Esophagus (tissue), 2 donors: ENCODE measurements at regions not wholly inside any gene's neighbourhood (a gene's known extent, or its start where the extent isn't known, plus 50 kb on each side); places are given as distances from the start of the nearest gene placed in this dataset.
A peak's percentile ranks its signal among the peaks of the same experiment; 100 is the strongest.

Experiments used
- H3K27ac ChIP-seq, 2 donors: one replicate each; pipeline ENCODE4 v1.5.1; 2013; ENCODE audit warnings: low read depth in 2 of 2, mild to moderate bottlenecking in 2 of 2, inconsistent platforms in 1 of 2, low read length in 1 of 2, moderate library complexity in 1 of 2
- H3K27me3 ChIP-seq, 2 donors: one replicate each; pipeline ENCODE4 v1.6.1; 2013; ENCODE audit warnings: low read length in 2 of 2, control low read depth in 1 of 2, mild to moderate bottlenecking in 1 of 2; ENCODE audit not compliant: insufficient read depth in 2 of 2, control insufficient read depth in 1 of 2
- H3K36me3 ChIP-seq, 2 donors: one replicate each; pipeline ENCODE4 v1.6.1; 2013; ENCODE audit warnings: low read length in 1 of 2; ENCODE audit not compliant: control insufficient read depth in 2 of 2, insufficient read depth in 2 of 2
- H3K4me1 ChIP-seq, 2 donors: one replicate each; pipeline ENCODE4 v1.6.1; 2013; ENCODE audit warnings: low read length in 1 of 2; ENCODE audit not compliant: control insufficient read depth in 2 of 2, insufficient read depth in 2 of 2
- H3K4me3 ChIP-seq, 2 donors: one replicate each; pipeline ENCODE4 v1.5.1; 2013; ENCODE audit warnings: low read length in 2 of 2, mild to moderate bottlenecking in 2 of 2, low read depth in 1 of 2, moderate library complexity in 1 of 2
- H3K9me3 ChIP-seq, 2 donors: one replicate each; pipeline ENCODE4 v1.6.1; 2013; ENCODE audit warnings: mild to moderate bottlenecking in 2 of 2, low read depth in 1 of 2, low read length in 1 of 2, moderate library complexity in 1 of 2; ENCODE audit not compliant: control insufficient read depth in 2 of 2, insufficient read depth in 1 of 2
- WGBS, 2 donors: extraction: QIAGEN DNeasy Blood & Tissue Kit; methylation state at CpG; one replicate each; pipeline ENCODE4 v1.1.7; 2013; 5-methylcytosine and 5-hydroxymethylcytosine counted together
- donor health status: healthy with polysubstance abuse.
- donor health status: Bipolar disorder and iron deficiency.

GRCh38 chr2:236706288-236706687 is 136.7 kb downstream of the ACKR3 start:
- no peaks in the 10 kb centered on the region for H3K36me3 ChIP-seq
- WGBS, 2 donors, result 48 to 56% methylated on average over 7 of the region's 7 CpGs
- no peaks in the 10 kb centered on the region for H3K27me3 ChIP-seq
- H3K4me3 ChIP-seq, result no peak overlapping the region
- H3K4me1 ChIP-seq, result peaks cover 2 to 10% of the 10 kb centered on the region in 2 donors
- no peak overlapping the region for H3K27ac ChIP-seq
- no peaks in the 10 kb centered on the region for H3K9me3 ChIP-seq

- no peaks in the 10 kb centered on the region for H3K9me3 ChIP-seq
- peaks cover 2 to 11% of the 10 kb centered on the region in 2 donors for H3K4me1 ChIP-seq
- H3K27ac ChIP-seq, result no peak overlapping the region
- no peak overlapping the region for H3K4me3 ChIP-seq
- no peaks in the 10 kb centered on the region for H3K27me3 ChIP-seq
- no peaks in the 10 kb centered on the region for H3K36me3 ChIP-seq
Observed at GRCh38 chr2:236706803-236707202, 137.2 kb downstream of the ACKR3 start.

GRCh38 chr2:236711440-236711839 is 141.8 kb downstream of the ACKR3 start:
- Histone ChIP-seq H3K36me3 (no peaks in the 10 kb centered on the region), H3K4me1 (peaks cover 4 to 20% of the 10 kb centered on the region in 2 donors), H3K27me3 (no peaks in the 10 kb centered on the region), H3K27ac (peak overlapping the region; percentile 81 to 85), H3K9me3 (no peaks in the 10 kb centered on the region), H3K4me3 (no peak overlapping the region)
- 65 to 67% methylated on average over 2 of the region's 2 CpGs for WGBS, 2 donors

GRCh38 chr2:236712304-236712703 is 142.7 kb downstream of the ACKR3 start:
- Histone ChIP-seq H3K27ac (peak overlapping the region; percentile 79 to 81), H3K27me3 (no peaks in the 10 kb centered on the region), H3K9me3 (no peaks in the 10 kb centered on the region), H3K4me1 (peaks cover 4 to 16% of the 10 kb centered on the region in 2 donors), H3K4me3 (no peak overlapping the region), H3K36me3 (no peaks in the 10 kb centered on the region)
- 68 to 83% methylated on average over 1 of the region's 1 CpG for WGBS, 2 donors

- H3K9me3 ChIP-seq, result no peaks in the 10 kb centered on the region
- no peaks in the 10 kb centered on the region for H3K36me3 ChIP-seq
- peaks cover 4 to 16% of the 10 kb centered on the region in 2 donors for H3K4me1 ChIP-seq
- peak overlapping the region in 1 of 2 donors; percentile 40 for H3K27ac ChIP-seq
- H3K4me3 ChIP-seq, result no peak overlapping the region
- 81 to 82% methylated on average over 8 of the region's 8 CpGs for WGBS, 2 donors
- no peaks in the 10 kb centered on the region for H3K27me3 ChIP-seq
Observed at GRCh38 chr2:236712961-236713673, 143.5 kb downstream of the ACKR3 start.

- Histone ChIP-seq H3K36me3 (no peaks in the 10 kb centered on the region), H3K9me3 (no peaks in the 10 kb centered on the region), H3K27ac (no peak overlapping the region), H3K4me3 (no peak overlapping the region), H3K27me3 (no peaks in the 10 kb centered on the region), H3K4me1 (peaks cover 2 to 18% of the 10 kb centered on the region in 2 donors)
- WGBS, 2 donors, result 55 to 57% methylated on average over 5 of the region's 5 CpGs
Observed at GRCh38 chr2:236714080-236714479, 144.5 kb downstream of the ACKR3 start.

- WGBS, 2 donors, result 54 to 55% methylated on average over 10 of the region's 10 CpGs
- peak overlapping the region; percentile 42 to 88 for H3K27ac ChIP-seq
- H3K4me1 ChIP-seq, result peaks cover 2 to 18% of the 10 kb centered on the region in 2 donors
Observed at GRCh38 chr2:236715077-236715476, 145.5 kb downstream of the ACKR3 start.

DNA sequence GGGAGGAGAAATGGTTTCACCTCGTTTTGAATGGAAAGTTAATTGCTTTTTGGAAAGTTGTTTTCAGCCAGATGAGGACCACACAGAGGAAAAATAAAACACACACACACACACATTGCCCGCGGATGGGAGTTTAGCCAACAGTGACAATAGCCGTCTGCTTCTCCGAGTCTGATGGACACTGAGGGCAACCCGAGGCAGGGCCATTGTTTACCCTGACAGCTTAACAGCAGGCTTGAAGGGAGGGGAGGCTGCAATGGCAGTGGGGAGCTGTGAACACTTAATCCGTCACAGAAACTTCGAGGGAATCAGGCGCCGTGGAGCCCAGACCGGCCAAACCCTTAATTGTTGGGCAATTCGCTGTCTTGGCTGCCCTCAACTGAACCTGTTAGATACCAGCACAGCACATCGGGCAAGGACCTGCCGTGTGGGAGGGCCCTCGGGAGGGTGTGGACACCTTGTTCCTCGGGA is 145.9 kb downstream of the ACKR3 start:
- H3K27ac ChIP-seq, result peak overlapping the region; percentile 42 to 88
- peaks cover 2 to 18% of the 10 kb centered on the region in 2 donors for H3K4me1 ChIP-seq
- H3K27me3 ChIP-seq, result no peaks in the 10 kb centered on the region
- no peak overlapping the region for H3K4me3 ChIP-seq
- H3K36me3 ChIP-seq, result no peaks in the 10 kb centered on the region
- WGBS, 2 donors, result 38 to 49% methylated on average over 16 of the region's 16 CpGs
- H3K9me3 ChIP-seq, result no peaks in the 10 kb centered on the region

More at GRCh38 chr2:236715077-236715476, 145.5 kb downstream of the ACKR3 start:
- Histone ChIP-seq H3K36me3 (no peaks in the 10 kb centered on the region), H3K9me3 (no peaks in the 10 kb centered on the region), H3K4me3 (no peak overlapping the region), H3K27me3 (no peaks in the 10 kb centered on the region)

DNA sequence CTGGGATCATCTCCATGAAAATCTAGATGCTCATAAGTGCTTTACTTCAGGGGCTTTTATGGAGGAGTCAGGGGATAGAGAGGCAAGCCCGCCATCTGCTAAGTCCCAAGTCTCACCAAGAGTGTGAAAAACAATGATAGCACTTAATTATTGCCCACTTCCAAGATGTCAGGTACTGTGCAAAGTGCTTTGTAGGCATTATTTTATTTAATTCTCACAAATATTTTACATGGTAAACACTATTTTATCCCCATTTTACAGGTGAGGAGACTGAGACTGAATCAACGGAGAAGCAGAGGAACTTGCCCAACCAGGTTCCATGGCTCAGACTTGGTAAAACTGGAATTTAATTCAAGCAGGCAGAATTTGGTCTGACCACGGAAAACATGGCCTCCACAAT is 147.5 kb downstream of the ACKR3 start:
- H3K36me3 ChIP-seq, result no peaks in the 10 kb centered on the region
- WGBS, 2 donors, result 85 to 91% methylated on average over 3 of the region's 3 CpGs
- H3K27me3 ChIP-seq, result no peaks in the 10 kb centered on the region
- no peak overlapping the region for H3K27ac ChIP-seq
- H3K4me1 ChIP-seq, result peaks cover 2 to 14% of the 10 kb centered on the region in 2 donors
- H3K9me3 ChIP-seq, result no peaks in the 10 kb centered on the region
- H3K4me3 ChIP-seq, result no peak overlapping the region

DNA sequence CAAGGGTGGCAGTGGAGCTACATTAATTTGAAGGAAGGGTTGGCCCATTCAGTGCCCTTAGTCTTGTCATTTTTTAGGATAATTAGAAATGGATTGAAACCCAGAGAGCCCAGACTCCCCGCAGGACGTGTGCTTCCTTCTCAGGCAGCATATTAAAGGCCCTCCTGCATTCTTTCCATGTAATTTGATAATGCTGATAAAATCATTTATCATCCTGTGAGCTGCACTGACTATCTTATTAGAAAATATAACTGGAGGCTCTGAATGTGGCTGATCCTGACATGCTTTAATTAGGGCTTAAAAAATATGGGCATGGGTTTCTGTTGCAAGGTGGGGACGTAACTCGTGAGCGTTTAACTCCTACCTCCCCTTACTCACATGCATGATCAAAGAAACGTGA is 148.1 kb downstream of the ACKR3 start:
- H3K9me3 ChIP-seq, result no peaks in the 10 kb centered on the region
- WGBS, 2 donors, result 42 to 53% methylated on average over 6 of the region's 6 CpGs
- H3K4me1 ChIP-seq, result peaks cover 2 to 14% of the 10 kb centered on the region in 2 donors
- H3K27ac ChIP-seq, result no peak overlapping the region
- no peak overlapping the region for H3K4me3 ChIP-seq
- no peaks in the 10 kb centered on the region for H3K27me3 ChIP-seq
- no peaks in the 10 kb centered on the region for H3K36me3 ChIP-seq
